Ovary (tissue), 7 donors: ENCODE measurements at regions not wholly inside any gene's neighbourhood (a gene's known extent, or its start where the extent isn't known, plus 50 kb on each side); places are given as distances from the start of the nearest gene placed in this dataset.

Experiments
- DNase-seq, 5 donors: peaks; one replicate each; pipeline ENCODE4 v3.0.0-alpha.2; 2019 to 2020
- H3K27ac ChIP-seq, 2 donors: fragments of 200-600 bp; one replicate each; pipeline versions ENCODE4 v1.5.1 to v1.8.0; 2019 to 2022
- H3K27me3 ChIP-seq: fragments of 200-600 bp; one replicate; pipeline ENCODE4 v1.8.0; 2022
- H3K36me3 ChIP-seq: fragments of 200-600 bp; sonication (generic); one replicate; pipeline ENCODE4 v1.5.1; 2019
- H3K4me1 ChIP-seq: one replicate; pipeline ENCODE4 v1.8.1; 2013; ENCODE audit warnings: mild to moderate bottlenecking, moderate library complexity; ENCODE audit not compliant: insufficient read depth
- H3K4me3 ChIP-seq: fragments of 200-600 bp; sonication (generic); one replicate; pipeline ENCODE4 v1.5.1; 2017
- H3K9me3 ChIP-seq, 2 donors: fragments of 200-600 bp in 1 of 2; sonication (generic) in 1 of 2; one replicate each; pipeline versions ENCODE4 v1.5.1 to v1.8.1; 2013 to 2019; ENCODE audit warnings: mild to moderate bottlenecking in 1 of 2, moderate library complexity in 1 of 2
- CTCF ChIP-seq, 3 donors: fragments of 450-650 bp in 2 of 3; fragments of 200-600 bp in 1 of 3; IDR thresholded peaks; one replicate each; pipeline versions ENCODE4 v1.5.1 to v1.8.0; 2016 to 2022; ENCODE audit warnings: antibody characterized with exemption in 3 of 3, mild to moderate bottlenecking in 1 of 3
- EP300 ChIP-seq: sonication (generic); formaldehyde crosslinking; IDR thresholded peaks from one replicate; pipeline ENCODE4 v1.6.1; 2017; ENCODE audit warnings: antibody characterized with exemption
- POLR2A ChIP-seq: fragments of 450-650 bp; IDR thresholded peaks from one replicate; pipeline ENCODE4 v1.6.1; 2017; ENCODE audit warnings: antibody characterized with exemption, mild to moderate bottlenecking, moderate library complexity
- WGBS, 3 donors: extraction: QIAGEN DNeasy Blood & Tissue Kit in 1 of 3; methylation state at CpG; one replicate each; pipeline versions ENCODE4 v1.1.5 to v1.1.7; 2013 to 2017; 5-methylcytosine and 5-hydroxymethylcytosine counted together
- intact Hi-C, 4 donors: fragments of 100-400 bp; cut with DNase I; formaldehyde crosslinking; loops; one replicate each; pipeline versions ENCODE4 v1.11.0 to v1.15.1; 2022 to 2023
- donor health status: DM: no; HTN: no; CAD: no; lungs with moderate emphysema.
- donor health status: DM: no; HTN: no; CAD: no.
- donor health status: Bipolar disorder and iron deficiency.
- donor health status: DM: no; HTN: no; CAD: no.
- donor health status: DM: yes; HTN: yes; CAD: no.

GRCh38 chr9:18331808-18332209 lies 142.1 kb upstream of the ADAMTSL1 start:
- 0 to 8% (median 1%) methylated on average over 1 of the region's 1 CpG for WGBS, 3 donors
- intact Hi-C loops = no loop called here
- no peak overlapping the region for H3K27ac ChIP-seq
- peaks cover 1% of the 10 kb centered on the region for H3K4me1 ChIP-seq
- no peaks in the 10 kb centered on the region for H3K9me3 ChIP-seq
- TF ChIP-seq POLR2A (no peak), CTCF (IDR thresholded peaks at IDR 0.05) (no peak), EP300 (no peak)
- H3K4me3 ChIP-seq = no peak overlapping the region
- no peak for DNase-seq
- no peaks in the 10 kb centered on the region for H3K36me3 ChIP-seq
- H3K27me3 ChIP-seq = no peaks in the 10 kb centered on the region

DNA sequence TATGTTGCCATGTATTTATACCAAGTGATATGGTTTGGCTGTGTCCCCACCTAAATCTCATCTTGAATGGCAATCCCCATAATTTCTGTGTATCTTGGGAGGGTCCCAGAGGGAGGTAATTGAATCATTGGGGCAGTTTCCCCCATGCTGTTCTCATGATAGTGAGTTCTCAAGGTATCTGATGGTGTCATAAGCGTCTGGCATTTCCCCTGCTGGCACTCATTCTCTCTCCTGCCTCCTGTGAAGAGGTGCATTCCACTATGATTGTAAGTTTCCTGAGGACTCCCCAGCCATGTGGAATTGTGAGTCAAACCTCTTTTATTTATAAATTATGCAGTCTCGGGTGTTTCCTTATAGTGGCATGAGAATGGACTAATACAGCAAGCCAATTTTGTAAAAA lies 140.8 kb upstream of the ADAMTSL1 start:
- no peak overlapping the region for H3K4me3 ChIP-seq
- TF ChIP-seq POLR2A = no peak
- TF ChIP-seq CTCF (IDR thresholded peaks at IDR 0.05) = no peak
- TF ChIP-seq EP300 = no peak
- H3K27ac ChIP-seq = no peak overlapping the region
- H3K9me3 ChIP-seq = no peaks in the 10 kb centered on the region
- no peaks in the 10 kb centered on the region for H3K36me3 ChIP-seq
- H3K27me3 ChIP-seq = no peaks in the 10 kb centered on the region
- intact Hi-C loops = no loop called here
- H3K4me1 ChIP-seq = peaks cover 1% of the 10 kb centered on the region
- 82 to 93% (median 87%) methylated on average over 2 of the region's 2 CpGs for WGBS, 3 donors
- DNase-seq = no peak

DNA sequence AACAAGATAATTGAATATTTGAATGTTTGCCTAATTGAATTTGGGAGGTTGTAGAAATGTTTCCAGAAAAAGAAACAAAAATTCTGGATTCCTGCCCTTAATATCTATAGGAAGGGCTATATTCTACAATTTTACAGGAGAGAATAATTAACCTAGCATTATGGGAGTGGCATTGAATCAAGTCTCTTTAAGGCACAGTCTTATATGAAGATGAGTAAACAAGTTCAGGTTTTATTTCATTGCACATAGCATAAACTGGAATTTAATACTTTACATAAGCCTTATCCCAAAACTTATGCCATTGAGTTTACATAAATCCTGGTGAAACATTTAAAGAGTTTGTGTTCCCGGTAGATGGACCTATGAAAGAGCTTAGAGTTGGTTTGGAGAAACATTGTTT lies 138.1 kb upstream of the ADAMTSL1 start:
- no peaks in the 10 kb centered on the region for H3K27me3 ChIP-seq
- WGBS, 3 donors = 79 to 90% (median 89%) methylated on average over 1 of the region's 1 CpG
- TF ChIP-seq POLR2A (no peak), EP300 (no peak), CTCF (IDR thresholded peaks at IDR 0.05) (no peak)
- H3K4me3 ChIP-seq = no peak overlapping the region
- no peaks in the 10 kb centered on the region for H3K9me3 ChIP-seq
- intact Hi-C loops = no loop called here
- no peak overlapping the region for H3K27ac ChIP-seq
- no peaks in the 10 kb centered on the region for H3K36me3 ChIP-seq
- no peak for DNase-seq
- peaks cover 1% of the 10 kb centered on the region for H3K4me1 ChIP-seq

GRCh38 chr9:18338042-18338441 lies 135.9 kb upstream of the ADAMTSL1 start:
- Histone ChIP-seq H3K27me3 (no peaks in the 10 kb centered on the region), H3K36me3 (no peaks in the 10 kb centered on the region), H3K4me3 (no peak overlapping the region), H3K4me1 (no peaks in the 10 kb centered on the region), H3K27ac (no peak overlapping the region), H3K9me3 (no peaks in the 10 kb centered on the region)
- intact Hi-C loops = no loop called here
- WGBS, 3 donors = 95 to 97% (median 96%) methylated on average over 4 of the region's 4 CpGs
- no peak for DNase-seq
- no peak for TF ChIP-seq EP300
- no peak for TF ChIP-seq CTCF (IDR thresholded peaks at IDR 0.05)
- no peak for TF ChIP-seq POLR2A

GRCh38 chr9:18343784-18344183 lies 130.2 kb upstream of the ADAMTSL1 start:
- H3K4me1 ChIP-seq = no peaks in the 10 kb centered on the region
- TF ChIP-seq CTCF (IDR thresholded peaks at IDR 0.05) = no peak
- no peak for TF ChIP-seq POLR2A
- H3K27me3 ChIP-seq = no peaks in the 10 kb centered on the region
- no peak for DNase-seq
- intact Hi-C loops = no loop called here
- WGBS, 3 donors = 86 to 93% (median 90%) methylated on average over 2 of the region's 2 CpGs
- H3K27ac ChIP-seq = no peak overlapping the region
- no peaks in the 10 kb centered on the region for H3K9me3 ChIP-seq
- H3K36me3 ChIP-seq = no peaks in the 10 kb centered on the region
- H3K4me3 ChIP-seq = no peak overlapping the region
